Panc1 (cell line): ENCODE measurements at regions not wholly inside any gene's neighbourhood (a gene's known extent, or its start where the extent isn't known, plus 50 kb on each side); places are given as distances from the start of the nearest gene placed in this dataset.

Experiments
- CTCF ChIP-seq: fragments of 450-650 bp; IDR thresholded peaks from 2 replicates; pipeline ENCODE4 v1.5.1; 2017; ENCODE audit warnings: mild to moderate bottlenecking
- POLR2AphosphoS5 ChIP-seq: IDR thresholded peaks from 2 replicates; pipeline ENCODE4 v1.6.1; 2012; ENCODE audit warnings: mild to moderate bottlenecking, low read depth, low read length, moderate library complexity
- REST ChIP-seq, 2 experiments: IDR thresholded peaks; 2 replicates each; pipeline ENCODE4 v1.6.1; 2011 to 2012; ENCODE audit warnings: low read depth in 2 of 2, control low read depth in 1 of 2, low read length in 1 of 2, mild to moderate bottlenecking in 1 of 2, moderate library complexity in 1 of 2; ENCODE audit not compliant: insufficient read depth in 1 of 2
- SIN3A ChIP-seq: IDR thresholded peaks from 2 replicates; pipeline ENCODE4 v1.6.1; 2012; ENCODE audit warnings: low read depth, mild to moderate bottlenecking, low read length, moderate library complexity, borderline replicate concordance; ENCODE audit not compliant: insufficient read depth

- TF ChIP-seq POLR2AphosphoS5 (no peak), SIN3A (no peak), CTCF (no peak), REST (IDR thresholded peaks at IDR 0.05; ENCODE audit: insufficient read depth in 1 of 2, low read depth in 2 of 2, low read length in 1 of 2) (no peak)
Measured at GRCh38 chr20:51121901-51122412, 99.0 kb upstream of the KCNG1 start.
